RWPE2 (cell line): ENCODE measurements at regions not wholly inside any gene's neighbourhood (a gene's known extent, or its start where the extent isn't known, plus 50 kb on each side); places are given as distances from the start of the nearest gene placed in this dataset.

ENCODE experiments used
- ATAC-seq: fragments of 200-7000 bp; cut with Tn5 transposase; 3 replicates; pipeline ENCODE4 v1.9.1; 2021; ENCODE audit warnings: low read depth
- DNase-seq: peaks from one replicate; pipeline ENCODE4 v3.0.0-alpha.2; 2020; ENCODE audit warnings: low spot score
- H3K27ac ChIP-seq: fragments of 450-650 bp; 2 replicates; pipeline ENCODE4 v1.5.1; 2017; ENCODE audit warnings: mild to moderate bottlenecking; ENCODE audit not compliant: poor library complexity, severe bottlenecking
- H3K27me3 ChIP-seq: fragments of 250-450 bp; sonication (Bioruptor Pico); 2 replicates; pipeline ENCODE4 v1.5.1; 2021; ENCODE audit warnings: mild to moderate bottlenecking, moderate library complexity; ENCODE audit not compliant: insufficient read depth, poor library complexity, severe bottlenecking
- H3K36me3 ChIP-seq: fragments of 250-450 bp; sonication (Bioruptor Pico); 2 replicates; pipeline ENCODE4 v1.5.1; 2020; ENCODE audit warnings: low read depth, mild to moderate bottlenecking, moderate library complexity
- H3K4me1 ChIP-seq: fragments of 250-450 bp; sonication (Bioruptor Pico); 2 replicates; pipeline ENCODE4 v1.5.1; 2021; ENCODE audit warnings: mild to moderate bottlenecking, moderate library complexity; ENCODE audit not compliant: insufficient read depth, poor library complexity, severe bottlenecking
- H3K4me3 ChIP-seq: fragments of 250-450 bp; sonication (Bioruptor Pico); 2 replicates; pipeline ENCODE4 v1.5.1; 2021; ENCODE audit warnings: mild to moderate bottlenecking, moderate library complexity; ENCODE audit not compliant: severe bottlenecking
- H3K9me3 ChIP-seq: fragments of 250-450 bp; sonication (Bioruptor Pico); 2 replicates; pipeline ENCODE4 v1.5.1; 2021; ENCODE audit warnings: mild to moderate bottlenecking, moderate library complexity; ENCODE audit not compliant: severe bottlenecking
- CTCF ChIP-seq: fragments of 450-650 bp; IDR thresholded peaks from one replicate; pipeline ENCODE4 v1.5.1; 2017; ENCODE audit warnings: mild to moderate bottlenecking, moderate library complexity; ENCODE audit not compliant: poor library complexity, severe bottlenecking

GRCh38 chr5:124859027-124859426 lies 112.6 kb upstream of the ZNF608 start:
- no peaks in the 10 kb centered on the region for H3K27me3 ChIP-seq
- H3K9me3 ChIP-seq = no peaks in the 10 kb centered on the region
- no peak overlapping the region for H3K27ac ChIP-seq
- no peak for TF ChIP-seq CTCF
- ATAC-seq (no peak), DNase-seq (no peak)
- H3K4me1 ChIP-seq = no peaks in the 10 kb centered on the region
- no peaks in the 10 kb centered on the region for H3K36me3 ChIP-seq
- no peak overlapping the region for H3K4me3 ChIP-seq

- Histone ChIP-seq H3K4me1 (no peaks in the 10 kb centered on the region), H3K36me3 (no peaks in the 10 kb centered on the region), H3K27me3 (no peaks in the 10 kb centered on the region), H3K27ac (no peak overlapping the region), H3K9me3 (no peaks in the 10 kb centered on the region), H3K4me3 (no peak overlapping the region)
- TF ChIP-seq CTCF = no peak
- no peak for DNase-seq
- no peak for ATAC-seq
Observed at GRCh38 chr5:124859556-124860290, 113.3 kb upstream of the ZNF608 start.

GRCh38 chr5:124860291-124860655 lies 113.8 kb upstream of the ZNF608 start:
- H3K27me3 ChIP-seq = no peaks in the 10 kb centered on the region
- H3K36me3 ChIP-seq = no peaks in the 10 kb centered on the region
- H3K4me1 ChIP-seq = no peaks in the 10 kb centered on the region
- no peak overlapping the region for H3K27ac ChIP-seq
- DNase-seq (no peak), ATAC-seq (no peak)
- no peak overlapping the region for H3K4me3 ChIP-seq
- H3K9me3 ChIP-seq = no peaks in the 10 kb centered on the region
- no peak for TF ChIP-seq CTCF

GRCh38 chr5:124865066-124865465 lies 118.6 kb upstream of the ZNF608 start:
- H3K4me3 ChIP-seq = no peak overlapping the region
- TF ChIP-seq CTCF = no peak
- H3K4me1 ChIP-seq = no peaks in the 10 kb centered on the region
- no peak overlapping the region for H3K27ac ChIP-seq
- ATAC-seq (no peak), DNase-seq (no peak)
- H3K9me3 ChIP-seq = no peaks in the 10 kb centered on the region
- no peaks in the 10 kb centered on the region for H3K36me3 ChIP-seq
- no peaks in the 10 kb centered on the region for H3K27me3 ChIP-seq

- Histone ChIP-seq H3K4me3 (no peak overlapping the region), H3K4me1 (no peaks in the 10 kb centered on the region), H3K27ac (no peak overlapping the region), H3K27me3 (no peaks in the 10 kb centered on the region), H3K9me3 (no peaks in the 10 kb centered on the region), H3K36me3 (no peaks in the 10 kb centered on the region)
- no peak for TF ChIP-seq CTCF
- ATAC-seq = no peak
- no peak for DNase-seq
Observed at GRCh38 chr5:124865603-124866354, 119.3 kb upstream of the ZNF608 start.
